Natural killer cell (primary cell): ENCODE measurements at regions not wholly inside any gene's neighbourhood (a gene's known extent, or its start where the extent isn't known, plus 50 kb on each side); places are given as distances from the start of the nearest gene placed in this dataset.

ENCODE experiments used
- ATAC-seq, 3 donors: fragments of 150-1000 bp in 2 of 3; fragments of 200-7000 bp in 1 of 3; cut with Tn5 transposase; 1 replicate in 1 of 3; 2 replicates in 2 of 3; pipeline ENCODE4 v1.10.0; 2021; ENCODE audit warnings: mild to moderate bottlenecking in 2 of 3, moderate library complexity in 2 of 3
- DNase-seq, 2 donors: peaks; one replicate each; pipeline versions ENCODE4 v3.0.0 to v3.0.0-alpha.2; 2013 to 2021; ENCODE audit warnings: mixed read lengths in 1 of 2
- H3K27ac ChIP-seq: one replicate; pipeline ENCODE4 v1.5.1; 2013; ENCODE audit warnings: mild to moderate bottlenecking, low read length
- H3K27me3 ChIP-seq: one replicate; pipeline ENCODE4 v1.6.1; 2013; ENCODE audit warnings: low read length; ENCODE audit not compliant: control insufficient read depth, insufficient read depth
- H3K36me3 ChIP-seq: one replicate; pipeline ENCODE4 v1.6.1; 2013; ENCODE audit warnings: low read length; ENCODE audit not compliant: control insufficient read depth, insufficient read depth
- H3K4me1 ChIP-seq: one replicate; pipeline ENCODE4 v1.6.1; 2013; ENCODE audit warnings: low read length; ENCODE audit not compliant: control insufficient read depth, insufficient read depth
- H3K4me3 ChIP-seq: one replicate; pipeline ENCODE4 v1.5.1; 2013; ENCODE audit warnings: low read length
- H3K9me3 ChIP-seq: one replicate; pipeline ENCODE4 v1.6.1; 2013; ENCODE audit warnings: low read length; ENCODE audit not compliant: control insufficient read depth, insufficient read depth
- H3K27ac Mint-ChIP-seq, 2 donors: one replicate each; pipeline ENCODE4 v1.8.0; 2022; ENCODE audit warnings: mild to moderate bottlenecking in 2 of 2, mixed read lengths in 2 of 2, moderate library complexity in 1 of 2
- H3K27me3 Mint-ChIP-seq, 2 donors: one replicate each; pipeline ENCODE4 v1.8.0; 2022; ENCODE audit warnings: low read depth in 2 of 2, mixed read lengths in 2 of 2
- H3K36me3 Mint-ChIP-seq: one replicate; pipeline ENCODE4 v1.8.0; 2022; ENCODE audit warnings: mixed read lengths
- H3K4me1 Mint-ChIP-seq, 2 donors: one replicate each; pipeline ENCODE4 v1.8.0; 2022; ENCODE audit warnings: mixed read lengths in 2 of 2
- H3K4me3 Mint-ChIP-seq: one replicate; pipeline ENCODE4 v1.8.0; 2022; ENCODE audit warnings: mild to moderate bottlenecking, moderate library complexity, mixed read lengths
- H3K9me3 Mint-ChIP-seq, 2 donors: one replicate each; pipeline ENCODE4 v1.8.0; 2022; ENCODE audit warnings: mixed read lengths in 2 of 2
- CTCF ChIP-seq: fragments of 200-600 bp; IDR thresholded peaks from one replicate; pipeline ENCODE4 v1.8.0; 2022; ENCODE audit warnings: antibody characterized with exemption
- WGBS: methylation state at CpG from one replicate; pipeline ENCODE4 v1.1.7; 2013; ENCODE audit warnings: missing lambda C conversion rate; ENCODE audit not compliant: insufficient coverage; 5-methylcytosine and 5-hydroxymethylcytosine counted together
- intact Hi-C: fragments of 100-400 bp; cut with micrococcal nuclease; formaldehyde crosslinking; loops from one replicate; pipeline ENCODE4 v1.14.2; 2022

GRCh38 chr20:60123096-60123495 is 164.9 kb downstream of the CDH26 start:
- no peaks in the 10 kb centered on the region for H3K9me3 Mint-ChIP-seq
- H3K4me1 Mint-ChIP-seq = no peaks in the 10 kb centered on the region
- no peak for ATAC-seq
- no peak overlapping the region for H3K27ac Mint-ChIP-seq
- Histone ChIP-seq H3K36me3 (no peaks in the 10 kb centered on the region), H3K27ac (no peak overlapping the region), H3K27me3 (no peaks in the 10 kb centered on the region), H3K9me3 (no peaks in the 10 kb centered on the region), H3K4me3 (no peak overlapping the region), H3K4me1 (no peaks in the 10 kb centered on the region)
- no peaks in the 10 kb centered on the region for H3K27me3 Mint-ChIP-seq
- intact Hi-C loops = no loop called here
- TF ChIP-seq CTCF = no peak
- no peaks in the 10 kb centered on the region for H3K36me3 Mint-ChIP-seq
- DNase-seq = no peak
- no peak overlapping the region for H3K4me3 Mint-ChIP-seq
- whole genome bisulfite sequencing = 87% methylated on average over 8 of the region's 8 CpGs

- ATAC-seq (no peak), DNase-seq (no peak)
- H3K9me3 Mint-ChIP-seq = no peaks in the 10 kb centered on the region
- 55% methylated on average over 4 of the region's 4 CpGs for WGBS
- no peak overlapping the region for H3K27ac ChIP-seq
- H3K27me3 ChIP-seq = no peaks in the 10 kb centered on the region
- H3K4me1 Mint-ChIP-seq = no peaks in the 10 kb centered on the region
- H3K27me3 Mint-ChIP-seq = no peaks in the 10 kb centered on the region
- H3K4me1 ChIP-seq = no peaks in the 10 kb centered on the region
- intact Hi-C loops = no loop called here
- H3K36me3 ChIP-seq = no peaks in the 10 kb centered on the region
- TF ChIP-seq CTCF = no peak
- H3K27ac Mint-ChIP-seq = no peak overlapping the region
- no peaks in the 10 kb centered on the region for H3K9me3 ChIP-seq
- no peak overlapping the region for H3K4me3 ChIP-seq
- no peaks in the 10 kb centered on the region for H3K36me3 Mint-ChIP-seq
- H3K4me3 Mint-ChIP-seq = no peak overlapping the region
Measured at GRCh38 chr20:60123652-60124051, 165.4 kb downstream of the CDH26 start.

- H3K27ac ChIP-seq = no peak overlapping the region
- no peaks in the 10 kb centered on the region for H3K9me3 ChIP-seq
- H3K4me1 ChIP-seq = no peaks in the 10 kb centered on the region
- H3K9me3 Mint-ChIP-seq = no peaks in the 10 kb centered on the region
- intact Hi-C loops = no loop called here
- H3K4me3 ChIP-seq = no peak overlapping the region
- H3K27me3 Mint-ChIP-seq = no peaks in the 10 kb centered on the region
- no peak for ATAC-seq
- H3K4me3 Mint-ChIP-seq = no peak overlapping the region
- TF ChIP-seq CTCF = no peak
- H3K27me3 ChIP-seq = no peaks in the 10 kb centered on the region
- H3K27ac Mint-ChIP-seq = no peak overlapping the region
- H3K36me3 ChIP-seq = no peaks in the 10 kb centered on the region
- WGBS = 86% methylated on average over 3 of the region's 3 CpGs
- no peaks in the 10 kb centered on the region for H3K4me1 Mint-ChIP-seq
- no peaks in the 10 kb centered on the region for H3K36me3 Mint-ChIP-seq
- DNase-seq = no peak
Measured at GRCh38 chr20:60124776-60125381, 166.7 kb downstream of the CDH26 start.

GRCh38 chr20:60125513-60125912 is 167.3 kb downstream of the CDH26 start:
- no peak overlapping the region for H3K4me3 ChIP-seq
- H3K4me1 ChIP-seq = no peaks in the 10 kb centered on the region
- intact Hi-C loops = no loop called here
- no peaks in the 10 kb centered on the region for H3K27me3 Mint-ChIP-seq
- no peaks in the 10 kb centered on the region for H3K36me3 ChIP-seq
- no peak overlapping the region for H3K27ac Mint-ChIP-seq
- whole genome bisulfite sequencing = 89% methylated on average over 8 of the region's 8 CpGs
- no peak overlapping the region for H3K27ac ChIP-seq
- ATAC-seq (no peak), DNase-seq (no peak)
- no peaks in the 10 kb centered on the region for H3K9me3 ChIP-seq
- H3K9me3 Mint-ChIP-seq = no peaks in the 10 kb centered on the region
- no peak overlapping the region for H3K4me3 Mint-ChIP-seq
- no peaks in the 10 kb centered on the region for H3K36me3 Mint-ChIP-seq
- no peak for TF ChIP-seq CTCF
- no peaks in the 10 kb centered on the region for H3K4me1 Mint-ChIP-seq
- H3K27me3 ChIP-seq = no peaks in the 10 kb centered on the region
